ENCODE measurements at regions not wholly inside any gene's neighbourhood (a gene's known extent, or its start where the extent isn't known, plus 50 kb on each side); places are given as distances from the start of the nearest gene placed in this dataset.
"Not testable (repeated sequence)": the region's sequence is repeated elsewhere in the genome, so short reads cannot be mapped to it uniquely, and the experiment has no call there.

GRCh38 chr10:31121757-31122577 lies 90.3 kb upstream of the ZNF438 start:
- DNase-seq (ENCODE audit: extremely low read depth in 1 of 2, low read depth in 1 of 2): no peak

GRCh38 chr10:31123946-31124345 lies 92.3 kb upstream of the ZNF438 start:
- DNase-seq (ENCODE audit: extremely low read depth in 1 of 2, low read depth in 1 of 2): no peak

GRCh38 chr10:31124852-31125251 lies 93.2 kb upstream of the ZNF438 start:
- DNase-seq (ENCODE audit: extremely low read depth in 1 of 2, low read depth in 1 of 2): no peak

GRCh38 chr10:31125789-31126188 lies 94.1 kb upstream of the ZNF438 start:
- DNase-seq (ENCODE audit: extremely low read depth in 1 of 2, low read depth in 1 of 2): no peak

DNA sequence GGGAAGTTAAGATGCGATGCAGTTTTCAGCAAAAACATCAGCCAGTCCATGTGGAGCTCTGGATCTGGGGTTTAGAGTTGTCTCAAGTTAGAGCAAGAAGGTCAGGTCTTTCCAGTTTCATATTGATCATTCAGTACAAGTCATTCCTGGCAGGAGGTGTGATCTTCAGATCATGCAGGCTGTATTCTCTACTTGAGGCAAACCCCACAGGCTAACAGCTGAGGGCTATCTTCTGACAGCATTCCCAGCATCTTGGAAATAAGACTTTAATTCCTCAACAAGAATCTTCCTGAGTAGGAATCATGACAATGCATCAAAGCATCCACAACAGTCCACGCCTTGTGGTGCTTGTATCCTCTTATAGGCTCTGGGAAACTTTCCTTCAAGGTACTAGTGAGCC lies 94.9 kb upstream of the ZNF438 start:
- no peak for DNase-seq (ENCODE audit: extremely low read depth in 1 of 2, low read depth in 1 of 2)

GRCh38 chr10:31128536-31128935 lies 96.9 kb upstream of the ZNF438 start:
- no peak for DNase-seq (ENCODE audit: extremely low read depth in 1 of 2, low read depth in 1 of 2)

DNA sequence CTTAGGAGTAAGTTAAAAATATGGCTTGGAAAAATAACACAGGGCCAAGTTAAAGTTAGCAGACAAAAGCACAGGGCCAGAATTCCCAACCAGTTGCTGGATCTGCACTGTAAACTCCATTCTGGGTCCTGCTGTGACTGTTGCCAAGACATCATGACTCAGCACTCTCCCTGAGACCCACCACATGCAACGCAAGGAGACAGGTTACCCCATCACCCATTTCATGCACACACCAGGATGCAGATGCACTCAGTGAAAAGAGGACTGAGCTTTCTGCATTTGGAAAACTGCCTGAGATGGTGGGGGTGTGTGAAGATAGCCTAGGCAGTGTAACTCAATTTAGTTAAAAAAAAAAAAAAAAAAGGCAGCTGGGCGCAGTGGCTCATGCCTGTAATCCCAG lies 97.6 kb upstream of the ZNF438 start:
- DNase-seq (ENCODE audit: extremely low read depth in 1 of 2, low read depth in 1 of 2): no peak

DNA sequence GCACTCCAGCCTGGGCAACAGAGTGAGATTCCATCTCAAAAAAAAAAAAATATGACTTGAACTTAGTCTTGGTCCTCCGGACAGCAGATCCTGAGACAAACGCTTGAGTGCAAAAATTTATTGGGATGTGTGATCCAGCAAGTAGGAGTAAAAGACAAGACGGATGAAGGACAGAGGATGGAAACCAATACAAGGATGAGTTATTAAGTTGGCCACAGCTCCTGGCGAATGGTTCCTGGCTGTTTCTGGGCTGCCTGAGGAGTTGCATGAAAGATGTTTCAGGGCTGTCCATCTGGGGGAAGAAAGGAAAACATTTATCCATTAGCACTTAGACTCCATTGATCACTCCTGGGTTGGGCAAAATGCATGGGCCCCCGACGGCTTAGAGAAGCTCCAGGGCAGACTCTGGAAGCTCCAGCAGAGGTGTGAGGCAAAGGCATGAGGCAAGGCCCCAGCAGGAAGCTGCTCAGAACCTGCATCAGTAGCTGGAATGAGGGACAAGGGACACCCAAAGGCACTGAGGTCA lies 98.3 kb upstream of the ZNF438 start:
- DNase-seq (ENCODE audit: extremely low read depth in 1 of 2, low read depth in 1 of 2): no peak

GRCh38 chr10:31130406-31130805 lies 98.7 kb upstream of the ZNF438 start:
- DNase-seq (ENCODE audit: extremely low read depth in 1 of 2, low read depth in 1 of 2): no peak

- no peak for DNase-seq (ENCODE audit: extremely low read depth in 1 of 2, low read depth in 1 of 2)
These were observed 99.6 kb upstream of the ZNF438 start for GRCh38 chr10:31131251-31131650.

- no peak for DNase-seq (ENCODE audit: extremely low read depth in 1 of 2, low read depth in 1 of 2)
These were observed 101.1 kb upstream of the ZNF438 start for GRCh38 chr10:31132681-31133244.

- no peak for DNase-seq (ENCODE audit: extremely low read depth in 1 of 2, low read depth in 1 of 2)
These were observed 101.7 kb upstream of the ZNF438 start for GRCh38 chr10:31133251-31133791.

- DNase-seq (ENCODE audit: extremely low read depth in 1 of 2, low read depth in 1 of 2): peak; percentile 36 to 60
These were observed 102.2 kb upstream of the ZNF438 start for GRCh38 chr10:31133792-31134310.

DNA sequence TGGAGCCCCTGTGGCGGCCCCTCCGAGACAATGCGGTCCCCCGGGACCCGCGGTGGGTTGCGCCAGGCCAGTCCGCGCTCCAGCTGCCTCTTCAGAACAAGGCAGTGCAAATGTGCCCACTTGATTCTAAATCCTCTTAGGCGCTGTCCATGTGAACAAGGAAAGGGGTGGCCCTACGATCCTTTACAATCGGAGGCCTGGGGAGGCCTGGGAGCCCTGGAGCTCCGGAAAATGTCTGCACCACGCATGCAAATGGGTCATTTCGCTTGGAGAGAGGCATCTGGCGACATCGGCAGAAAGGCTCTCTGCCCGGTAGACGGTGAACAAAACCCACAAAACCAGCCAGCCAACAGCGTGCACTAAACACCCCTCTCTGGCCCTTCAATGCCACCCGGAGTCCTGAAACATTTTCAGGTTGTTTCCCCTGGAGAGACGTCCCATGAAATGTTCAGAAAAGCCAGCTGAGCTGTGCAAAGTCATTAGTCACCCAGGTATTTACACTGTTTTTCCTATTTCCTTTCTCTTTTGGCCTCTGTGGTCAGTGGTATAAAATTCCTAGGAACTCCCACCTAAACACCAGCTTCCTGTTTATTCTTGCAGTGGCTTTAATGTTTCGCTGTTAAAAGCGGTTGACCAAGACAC lies 102.8 kb upstream of the ZNF438 start:
- no peak for DNase-seq (ENCODE audit: extremely low read depth in 1 of 2, low read depth in 1 of 2)

DNA sequence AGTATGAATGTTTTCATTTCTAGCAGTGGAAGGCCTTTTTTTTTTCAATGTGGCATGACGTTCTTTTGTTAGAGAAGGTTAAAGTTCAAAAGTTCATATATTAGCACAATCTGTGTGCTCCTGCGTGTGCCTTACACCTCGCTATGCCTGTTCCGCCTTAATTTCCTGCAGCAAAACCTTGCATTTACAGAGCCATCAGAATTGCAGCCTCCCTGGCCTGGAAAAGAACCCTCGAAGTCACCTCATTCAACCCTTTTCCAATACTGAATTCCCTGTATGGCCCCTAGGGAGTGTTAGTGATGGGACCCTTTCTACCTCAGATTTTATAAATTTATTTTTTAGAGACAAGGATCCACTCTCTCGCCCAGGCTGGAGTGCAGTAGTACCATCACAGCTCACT lies 103.5 kb upstream of the ZNF438 start:
- no peak for DNase-seq (ENCODE audit: extremely low read depth in 1 of 2, low read depth in 1 of 2)

DNA sequence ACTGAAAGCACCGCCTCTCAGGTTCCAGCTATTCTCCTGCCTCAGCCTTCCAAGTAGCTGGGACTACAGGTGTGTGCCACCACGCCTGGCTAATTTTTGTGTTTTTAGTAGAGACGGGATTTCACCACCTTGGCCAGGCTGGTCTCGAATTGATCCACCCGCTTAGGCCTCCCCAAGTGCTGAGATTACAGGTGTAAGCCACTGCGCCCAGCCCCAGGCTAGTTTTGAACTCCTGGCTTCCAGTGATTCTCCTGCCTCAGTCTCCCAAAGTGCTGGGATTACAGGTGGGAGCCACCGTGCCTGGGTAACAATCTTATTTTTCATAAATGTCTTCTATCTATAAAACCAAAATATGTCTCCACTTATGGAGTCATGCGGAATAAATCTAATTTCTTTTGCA lies 104.1 kb upstream of the ZNF438 start:
- not testable (repeated sequence) for DNase-seq (ENCODE audit: extremely low read depth in 1 of 2, low read depth in 1 of 2)

GRCh38 chr10:31136386-31136785 lies 104.7 kb upstream of the ZNF438 start:
- DNase-seq (ENCODE audit: extremely low read depth in 1 of 2, low read depth in 1 of 2): no peak

GRCh38 chr10:31136930-31137885 lies 105.5 kb upstream of the ZNF438 start:
- no peak for DNase-seq (ENCODE audit: extremely low read depth in 1 of 2, low read depth in 1 of 2)

DNA sequence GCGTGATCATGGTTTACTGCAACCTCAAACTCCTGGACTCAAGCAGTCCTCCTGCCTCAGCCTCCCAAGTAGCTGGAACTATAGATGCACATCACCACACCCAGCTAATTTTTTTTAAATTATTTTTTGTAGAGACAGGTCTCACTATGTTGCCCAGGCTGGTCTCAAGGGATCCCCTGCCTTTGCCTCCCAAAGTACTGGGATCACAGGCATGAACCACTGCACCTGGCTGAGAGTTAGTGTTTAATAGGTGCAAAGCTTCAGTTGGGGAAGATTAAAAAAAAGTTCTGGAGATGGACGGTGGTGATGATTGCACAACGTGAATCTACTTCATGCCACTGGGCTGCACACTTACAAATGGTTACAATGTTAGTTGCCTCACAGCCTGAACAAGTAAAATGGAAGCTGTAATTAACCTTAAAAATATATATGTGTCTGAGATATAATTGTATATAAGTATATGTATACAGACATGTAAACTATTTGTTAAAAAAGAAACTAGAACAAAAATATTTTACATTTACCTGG lies 106.4 kb upstream of the ZNF438 start:
- DNase-seq (ENCODE audit: extremely low read depth in 1 of 2, low read depth in 1 of 2): no peak

- DNase-seq (ENCODE audit: extremely low read depth in 1 of 2, low read depth in 1 of 2): no peak
These were observed 107.8 kb upstream of the ZNF438 start for GRCh38 chr10:31139497-31139896.

Data from stimulated activated CD8-positive, alpha-beta memory T cell treated with anti-CD3 and anti-CD28 coated beads, Interleukin-7, amount 100 ng/mL, for 48 hours (primary cell).